22Rv1 (cell line): ENCODE measurements at regions not wholly inside any gene's neighbourhood (a gene's known extent, or its start where the extent isn't known, plus 50 kb on each side); places are given as distances from the start of the nearest gene placed in this dataset.

ENCODE experiments used
- ZFX ChIP-seq: fragments of 450-650 bp; IDR thresholded peaks from 2 replicates; pipeline ENCODE4 v1.6.1; 2017; ENCODE audit warnings: antibody characterized with exemption, borderline replicate concordance
- TF ChIP-seq, protein P1 (sequence below): fragments of 450-650 bp; IDR thresholded peaks from 2 replicates; pipeline ENCODE4 v1.5.1; 2017; ENCODE audit warnings: mild to moderate bottlenecking

DNA sequence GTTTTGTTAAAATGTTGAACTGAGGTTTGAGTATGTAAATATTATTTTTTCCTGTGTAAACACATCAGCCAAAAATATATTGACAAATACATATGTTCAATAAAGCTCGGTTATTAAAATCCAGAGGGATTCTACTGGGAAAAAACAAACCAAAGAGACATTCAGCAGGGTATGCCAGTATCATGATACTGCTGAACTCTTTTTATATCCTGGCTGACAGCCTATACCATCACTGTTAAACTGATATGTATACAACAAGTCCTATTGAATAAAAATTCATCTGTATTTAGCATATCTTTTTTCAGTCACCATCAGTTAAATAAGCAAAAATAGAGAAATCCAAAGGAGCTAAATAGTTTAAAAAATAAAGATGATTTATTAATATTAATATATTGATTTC, 71.6 kb upstream of the NEO1 start:
- TF ChIP-seq, protein P1, sequence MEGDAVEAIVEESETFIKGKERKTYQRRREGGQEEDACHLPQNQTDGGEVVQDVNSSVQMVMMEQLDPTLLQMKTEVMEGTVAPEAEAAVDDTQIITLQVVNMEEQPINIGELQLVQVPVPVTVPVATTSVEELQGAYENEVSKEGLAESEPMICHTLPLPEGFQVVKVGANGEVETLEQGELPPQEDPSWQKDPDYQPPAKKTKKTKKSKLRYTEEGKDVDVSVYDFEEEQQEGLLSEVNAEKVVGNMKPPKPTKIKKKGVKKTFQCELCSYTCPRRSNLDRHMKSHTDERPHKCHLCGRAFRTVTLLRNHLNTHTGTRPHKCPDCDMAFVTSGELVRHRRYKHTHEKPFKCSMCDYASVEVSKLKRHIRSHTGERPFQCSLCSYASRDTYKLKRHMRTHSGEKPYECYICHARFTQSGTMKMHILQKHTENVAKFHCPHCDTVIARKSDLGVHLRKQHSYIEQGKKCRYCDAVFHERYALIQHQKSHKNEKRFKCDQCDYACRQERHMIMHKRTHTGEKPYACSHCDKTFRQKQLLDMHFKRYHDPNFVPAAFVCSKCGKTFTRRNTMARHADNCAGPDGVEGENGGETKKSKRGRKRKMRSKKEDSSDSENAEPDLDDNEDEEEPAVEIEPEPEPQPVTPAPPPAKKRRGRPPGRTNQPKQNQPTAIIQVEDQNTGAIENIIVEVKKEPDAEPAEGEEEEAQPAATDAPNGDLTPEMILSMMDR, result no peak
- TF ChIP-seq ZFX, result no peak
